Erythroblast (primary cell): ENCODE measurements at regions not wholly inside any gene's neighbourhood (a gene's known extent, or its start where the extent isn't known, plus 50 kb on each side); places are given as distances from the start of the nearest gene placed in this dataset.

Experiments
- GATA1 ChIP-seq: IDR thresholded peaks from 2 replicates; pipeline ENCODE4 v1.6.1; 2011; ENCODE audit warnings: low read depth, mild to moderate bottlenecking, control low read depth, low read length, moderate library complexity
- POLR2A ChIP-seq: IDR thresholded peaks from 2 replicates; pipeline ENCODE4 v1.6.1; 2011; ENCODE audit warnings: mild to moderate bottlenecking, low read length

DNA sequence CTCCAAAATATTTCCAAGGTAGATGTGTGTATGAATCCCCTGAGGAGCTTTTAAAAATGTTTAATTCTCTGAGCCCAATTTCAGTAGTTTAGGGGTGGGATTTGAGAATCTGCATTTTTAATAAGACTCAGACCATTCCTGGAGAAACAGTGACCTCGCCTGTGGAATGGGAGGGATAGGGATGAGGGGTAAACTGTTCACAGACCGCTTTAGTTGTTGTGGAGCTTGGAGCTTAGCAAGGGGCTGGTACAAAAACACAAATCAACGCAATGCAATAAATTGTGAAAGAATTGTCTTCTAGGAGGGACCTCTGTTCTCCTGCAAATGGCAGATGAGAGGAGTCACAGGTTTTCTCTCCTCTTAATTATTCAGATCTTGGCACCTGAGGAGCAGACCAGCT, 239.3 kb upstream of the SULF2 start:
- TF ChIP-seq POLR2A = no peak
- no peak for TF ChIP-seq GATA1
